IPS-NIHi7 (cell line): ENCODE measurements at regions not wholly inside any gene's neighbourhood (a gene's known extent, or its start where the extent isn't known, plus 50 kb on each side); places are given as distances from the start of the nearest gene placed in this dataset.
A peak's percentile ranks its signal among the peaks of the same experiment; 100 is the strongest.
"Not testable (repeated sequence)": the region's sequence is repeated elsewhere in the genome, so short reads cannot be mapped to it uniquely, and the experiment has no call there.

Experiments
- DNase-seq: peaks from one replicate; pipeline ENCODE4 v3.0.0; 2012; ENCODE audit warnings: mixed read lengths; ENCODE audit errors: extremely low spot score

GRCh38 chr4:22630161-22630975 is 62.4 kb upstream of the GBA3 start:
- DNase-seq = not testable (repeated sequence)

GRCh38 chr4:22631167-22631566 is 61.6 kb upstream of the GBA3 start:
- not testable (repeated sequence) for DNase-seq

GRCh38 chr4:22634541-22635181 is 58.1 kb upstream of the GBA3 start:
- no peak for DNase-seq

GRCh38 chr4:22635182-22635549 is 57.6 kb upstream of the GBA3 start:
- not testable (repeated sequence) for DNase-seq

GRCh38 chr4:22635692-22636091 is 57.0 kb upstream of the GBA3 start:
- peak; percentile 36 for DNase-seq

- no peak for DNase-seq
Observed at GRCh38 chr4:22637306-22637705, 55.4 kb upstream of the GBA3 start.
